Right hindlimb (tissue), 1 donor: ENCODE measurements at regions not wholly inside any gene's neighbourhood (a gene's known extent, or its start where the extent isn't known, plus 50 kb on each side); places are given as distances from the start of the nearest gene placed in this dataset.
"Not testable (repeated sequence)": the region's sequence is repeated elsewhere in the genome, so short reads cannot be mapped to it uniquely, and the experiment has no call there.

Experiments
- DNase-seq: peaks from one replicate; pipeline ENCODE4 v3.0.0-alpha.2; 2018

- no peak for DNase-seq
Measured at GRCh38 chr4:81807386-81807785, 335.7 kb upstream of the RASGEF1B start.

DNA sequence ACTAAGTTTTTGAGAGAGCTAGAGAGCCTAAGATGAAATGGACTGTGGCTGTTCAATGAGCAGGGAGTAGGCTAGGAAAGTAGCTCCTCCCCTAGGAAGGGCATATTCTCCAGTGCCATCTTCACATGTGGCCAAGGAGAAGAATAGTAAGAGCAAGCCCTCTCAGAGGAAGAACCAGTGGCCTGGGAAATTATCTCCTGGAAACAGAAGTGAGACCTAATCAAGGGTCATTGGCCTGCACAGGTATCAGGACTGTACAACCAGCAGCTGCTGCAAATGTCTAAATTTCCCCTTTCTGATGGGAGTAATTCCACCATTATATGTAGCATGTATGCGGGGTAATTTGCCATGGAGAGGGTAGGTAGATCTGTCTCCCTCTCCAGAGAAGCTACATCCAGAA lies 334.8 kb upstream of the RASGEF1B start:
- no peak for DNase-seq

GRCh38 chr4:81804849-81805248 lies 333.1 kb upstream of the RASGEF1B start:
- DNase-seq, result no peak

GRCh38 chr4:81802285-81802846 lies 330.7 kb upstream of the RASGEF1B start:
- DNase-seq, result no peak

GRCh38 chr4:81799371-81799770 lies 327.7 kb upstream of the RASGEF1B start:
- no peak for DNase-seq

- DNase-seq, result no peak
Measured at GRCh38 chr4:81796790-81797528, 325.3 kb upstream of the RASGEF1B start.

DNA sequence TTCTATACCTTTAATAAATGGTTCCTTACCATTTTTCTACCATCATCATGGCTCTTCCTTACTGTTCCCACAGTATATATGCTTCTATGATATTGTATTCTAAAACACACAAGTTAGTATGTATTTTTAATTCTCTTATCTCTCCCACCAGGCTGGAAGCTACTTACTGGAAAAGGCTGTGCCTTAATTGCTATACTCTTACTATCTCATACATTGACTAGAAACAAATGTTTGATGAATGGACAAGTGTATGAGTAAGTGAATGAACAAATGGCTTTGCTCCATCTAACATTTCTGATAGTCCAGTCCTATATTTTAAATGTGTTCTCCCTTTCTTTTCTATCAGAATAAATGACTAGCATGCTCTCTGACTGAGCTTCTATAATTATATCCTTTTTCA lies 320.8 kb upstream of the RASGEF1B start:
- DNase-seq, result no peak

- DNase-seq, result no peak
Measured at GRCh38 chr4:81790477-81790876, 318.8 kb upstream of the RASGEF1B start.

DNA sequence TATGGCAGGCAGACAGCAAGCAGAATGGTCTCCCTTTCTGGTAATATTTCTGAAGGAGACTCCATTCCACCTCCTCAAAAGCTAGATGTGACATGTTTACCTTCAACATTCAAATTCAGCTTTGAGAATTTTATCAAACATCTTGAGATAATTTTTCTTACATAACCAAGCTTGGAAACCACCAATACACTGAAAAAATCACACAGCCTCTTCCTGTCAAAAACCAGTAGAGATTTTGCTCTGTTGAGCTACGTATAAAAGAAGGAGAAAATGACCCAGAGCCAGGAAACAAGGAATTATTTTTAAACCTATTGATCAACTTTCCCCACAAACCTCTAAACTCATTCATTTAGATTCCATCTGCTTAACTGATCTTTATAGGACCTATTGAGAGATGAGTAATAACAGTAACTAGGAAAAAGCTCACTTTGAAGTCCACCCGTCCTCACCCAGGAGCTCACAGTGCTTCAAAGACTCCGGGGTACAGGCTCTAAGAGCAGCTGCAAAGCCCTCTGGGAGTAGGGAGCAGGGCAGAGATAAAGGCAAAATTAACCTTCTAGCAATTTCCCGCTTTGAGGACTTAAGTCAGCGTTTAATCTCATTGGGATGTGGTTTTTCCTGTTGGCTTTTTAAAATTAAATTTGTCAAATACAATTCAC lies 318.2 kb upstream of the RASGEF1B start:
- DNase-seq, result no peak

GRCh38 chr4:81789158-81789557 lies 317.5 kb upstream of the RASGEF1B start:
- no peak for DNase-seq

DNA sequence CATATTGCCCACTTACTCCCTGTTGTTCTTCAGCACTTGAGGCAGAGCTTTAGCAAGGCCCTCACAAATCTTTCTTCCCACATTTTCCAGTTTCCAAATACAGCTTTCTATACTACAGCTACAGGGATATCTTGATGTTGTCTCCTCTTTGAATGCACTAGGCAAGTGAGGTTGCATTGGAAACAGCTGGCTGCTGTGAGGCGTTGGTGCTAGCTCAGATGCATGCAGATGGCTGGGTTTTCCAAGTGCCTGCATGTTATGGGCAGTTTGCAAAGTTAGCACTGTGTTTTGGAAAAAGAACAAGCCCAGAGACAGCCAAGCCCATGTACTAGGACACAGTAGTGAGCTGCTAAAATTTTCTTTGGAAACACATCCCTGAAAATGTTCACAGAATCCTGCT lies 315.1 kb upstream of the RASGEF1B start:
- DNase-seq, result no peak

DNA sequence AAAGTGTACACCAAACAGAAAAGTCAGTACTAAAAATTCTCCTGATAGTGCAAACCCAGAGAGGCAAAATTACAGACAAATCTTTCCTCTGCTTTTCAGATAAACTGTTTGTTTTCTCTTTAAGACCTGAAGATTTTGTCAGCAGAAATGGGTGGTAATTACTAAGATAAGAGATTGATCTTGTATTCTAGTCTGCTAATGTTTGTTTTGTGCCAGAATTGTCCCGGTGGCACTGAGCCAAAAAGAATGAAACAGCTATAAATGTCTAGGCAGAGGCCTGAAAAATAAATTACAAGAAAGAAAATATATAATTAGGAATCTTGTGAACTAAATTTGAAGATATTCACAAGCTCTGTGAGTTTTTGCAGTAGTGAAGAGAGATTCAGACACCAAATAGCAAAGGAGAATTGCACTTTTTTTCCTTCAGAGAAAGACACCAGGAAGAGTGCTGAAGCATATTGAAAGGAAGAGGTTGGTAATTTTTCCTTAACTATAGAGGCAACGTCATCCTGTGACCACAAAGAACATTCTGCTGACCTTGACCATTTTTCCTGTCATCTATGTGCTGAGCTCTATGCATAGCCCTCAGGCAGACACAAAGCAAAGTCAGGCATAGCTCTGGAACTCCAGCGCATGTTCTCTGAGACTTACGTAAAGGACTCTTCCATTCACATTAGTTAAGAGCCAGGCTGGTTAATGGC lies 314.5 kb upstream of the RASGEF1B start:
- no peak for DNase-seq

DNA sequence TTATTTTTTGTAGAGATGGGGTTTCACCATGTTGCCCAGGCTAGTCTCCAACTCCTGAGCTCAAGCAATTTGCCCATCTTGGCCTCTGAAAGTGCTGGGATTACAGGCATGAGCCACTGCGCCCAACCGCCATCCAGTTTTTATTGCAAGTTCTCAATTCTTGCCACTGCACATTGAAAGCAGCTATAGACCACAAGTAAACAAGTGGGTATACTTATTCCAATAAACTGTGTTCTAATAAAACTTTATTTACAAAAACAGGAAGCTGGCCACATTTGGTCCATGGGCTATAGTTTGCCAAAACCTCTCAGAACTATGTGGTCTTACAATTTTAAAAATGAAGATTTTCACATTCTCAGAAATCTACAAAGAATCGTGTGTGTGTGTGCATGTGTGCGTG lies 313.6 kb upstream of the RASGEF1B start:
- no peak for DNase-seq

DNA sequence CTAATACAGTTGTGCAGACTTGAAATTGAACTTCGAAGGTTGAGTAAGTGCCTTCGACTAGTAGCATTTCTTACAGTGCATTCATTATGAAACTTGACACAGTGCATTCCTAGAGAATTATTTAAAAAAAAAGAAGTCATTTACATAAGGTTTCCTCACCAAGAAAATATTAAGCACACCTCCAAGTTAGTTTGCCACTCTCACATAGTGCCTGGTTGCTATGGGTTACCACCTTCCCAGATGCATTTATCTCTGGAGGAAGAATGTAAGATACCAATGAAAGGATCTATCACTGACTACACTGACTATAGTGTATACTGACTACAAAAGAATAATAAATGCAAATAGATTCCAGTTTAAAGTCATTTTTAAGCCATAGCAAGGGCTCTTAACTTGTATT lies 311.9 kb upstream of the RASGEF1B start:
- DNase-seq, result no peak

- no peak for DNase-seq
Measured at GRCh38 chr4:81781799-81782198, 310.1 kb upstream of the RASGEF1B start.

GRCh38 chr4:81777718-81778117 lies 306.0 kb upstream of the RASGEF1B start:
- DNase-seq, result not testable (repeated sequence)

GRCh38 chr4:81776794-81777193 lies 305.1 kb upstream of the RASGEF1B start:
- DNase-seq, result no peak

DNA sequence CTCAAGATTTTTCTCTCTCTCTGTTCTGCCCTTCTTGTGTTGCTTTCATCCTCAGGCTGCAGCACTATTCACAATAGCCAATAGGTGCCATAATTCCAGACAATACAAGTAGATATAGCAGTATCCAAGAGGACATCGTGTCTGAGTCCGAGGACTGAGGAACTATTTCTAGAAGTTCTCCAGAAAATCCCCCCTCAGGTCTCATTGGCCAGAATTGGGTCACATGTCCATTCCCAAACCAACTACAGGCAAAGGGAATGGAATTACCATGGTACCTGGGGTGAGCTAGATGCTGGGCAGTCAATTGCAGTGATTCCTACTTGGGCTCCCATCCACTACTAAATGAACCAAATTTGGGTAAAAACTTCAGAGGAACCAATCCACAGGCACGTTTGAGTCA lies 301.9 kb upstream of the RASGEF1B start:
- no peak for DNase-seq

DNA sequence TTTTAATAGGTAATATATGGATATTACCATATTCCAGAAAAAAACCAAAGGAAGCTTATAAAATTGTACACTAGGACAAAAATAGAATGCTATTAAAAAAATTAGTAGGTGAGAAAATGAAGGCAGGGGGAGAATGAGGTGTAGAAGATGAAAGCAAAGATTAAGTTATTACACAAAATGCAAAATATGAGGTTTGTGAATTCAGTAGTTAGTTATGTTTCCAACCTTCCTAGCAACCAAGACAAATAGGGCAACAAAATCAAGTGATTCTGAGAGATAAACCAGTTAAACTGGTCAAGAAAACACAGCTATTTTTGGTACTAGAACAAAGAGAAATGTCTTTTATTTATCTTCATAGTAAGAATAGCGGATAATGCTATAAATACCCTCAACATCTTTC lies 300.0 kb upstream of the RASGEF1B start:
- DNase-seq, result no peak

DNA sequence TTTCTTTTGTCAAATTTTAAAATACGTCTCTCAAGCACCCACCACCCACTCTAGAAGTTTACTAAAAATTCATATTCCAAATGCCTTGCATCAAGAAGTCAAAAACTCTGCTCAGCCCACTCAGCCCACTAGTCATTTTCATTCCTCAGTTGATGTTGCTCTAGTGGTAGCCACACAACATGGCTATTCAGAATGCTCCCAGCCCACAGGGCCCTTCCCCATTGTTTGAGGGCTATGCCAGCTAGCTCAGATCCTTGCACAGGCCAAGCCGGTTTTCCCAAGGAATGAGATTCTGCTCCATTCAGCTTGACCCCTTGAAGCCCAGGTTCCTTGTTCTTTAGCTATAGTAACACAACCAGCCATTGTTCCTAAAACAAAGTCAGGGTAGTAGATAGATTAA lies 297.5 kb upstream of the RASGEF1B start:
- no peak for DNase-seq

- DNase-seq, result no peak
Measured at GRCh38 chr4:81758574-81759264, 287.0 kb upstream of the RASGEF1B start.

- no peak for DNase-seq
Measured at GRCh38 chr4:81757691-81758090, 286.0 kb upstream of the RASGEF1B start.

- no peak for DNase-seq
Measured at GRCh38 chr4:81756973-81757372, 285.3 kb upstream of the RASGEF1B start.
